A673 (cell line): ENCODE measurements at regions not wholly inside any gene's neighbourhood (a gene's known extent, or its start where the extent isn't known, plus 50 kb on each side); places are given as distances from the start of the nearest gene placed in this dataset.
A peak's percentile ranks its signal among the peaks of the same experiment; 100 is the strongest.

ENCODE experiments used
- BruUV-seq: library from RNA; stranded (reverse); fragments of 400-500 nt; replicated peaks from 2 replicates; lab custom pipeline; 2021; lab: Mats Ljungman, UMichigan
- CTCF ChIA-PET: fragments of 300-600 bp; sonication (Branson Sonifier 250); formaldehyde crosslinking; loops from one replicate; lab custom pipeline; 2022; ENCODE audit warnings: antibody characterized with exemption; lab: Charles Lee
- POLR2A ChIA-PET: fragments of 300-600 bp; sonication (Branson Sonifier 250); formaldehyde crosslinking; loops from one replicate; lab custom pipeline; 2022; ENCODE audit warnings: antibody characterized with exemption; ENCODE audit not compliant: low non-redundant PET; lab: Charles Lee
- DNase-seq: peaks from one replicate; pipeline ENCODE4 v3.0.0-alpha.2; 2015; ENCODE audit warnings: low spot score
- H3K27ac ChIP-seq: fragments of 200-600 bp; sonication (generic); 2 replicates; pipeline ENCODE4 v1.5.1; 2016; ENCODE audit warnings: mixed run types, low read depth, mild to moderate bottlenecking, mixed read lengths, antibody characterized with exemption, low read length; ENCODE audit not compliant: poor library complexity, severe bottlenecking
- H3K27me3 ChIP-seq: fragments of 200-600 bp; sonication (generic); replicated peaks from 2 replicates; pipeline ENCODE4 v1.6.1; 2017; ENCODE audit warnings: mixed run types, low read depth, mild to moderate bottlenecking, mixed read lengths, antibody characterized with exemption, low read length; ENCODE audit not compliant: insufficient read depth, poor library complexity
- H3K36me3 ChIP-seq: fragments of 200-600 bp; sonication (generic); 2 replicates; pipeline ENCODE4 v1.6.1; 2016; ENCODE audit warnings: mixed run types, mild to moderate bottlenecking, mixed read lengths, antibody characterized with exemption, low read length; ENCODE audit not compliant: insufficient read depth, poor library complexity, severe bottlenecking
- H3K4me1 ChIP-seq: fragments of 200-600 bp; sonication (generic); 2 replicates; pipeline ENCODE4 v1.6.1; 2017; ENCODE audit warnings: mixed run types, mild to moderate bottlenecking, mixed read lengths, antibody characterized with exemption, low read length; ENCODE audit not compliant: insufficient read depth, poor library complexity, severe bottlenecking
- H3K4me3 ChIP-seq: fragments of 200-600 bp; sonication (generic); 2 replicates; pipeline ENCODE4 v1.5.1; 2016; ENCODE audit warnings: low read depth, mixed run types, mild to moderate bottlenecking, mixed read lengths, low read length; ENCODE audit not compliant: poor library complexity, severe bottlenecking
- H3K9me3 ChIP-seq: fragments of 200-600 bp; sonication (generic); 2 replicates; pipeline ENCODE4 v1.6.1; 2016; ENCODE audit warnings: mixed run types, low read depth, mild to moderate bottlenecking, mixed read lengths, antibody characterized with exemption, low read length; ENCODE audit not compliant: poor library complexity, severe bottlenecking
- EZH2 ChIP-seq: fragments of 200-600 bp; sonication (generic); IDR thresholded peaks from 2 replicates; pipeline ENCODE4 v1.6.1; 2017; ENCODE audit warnings: borderline replicate concordance, low read depth, mild to moderate bottlenecking, mixed read lengths, antibody characterized with exemption, low read length; ENCODE audit not compliant: poor library complexity, severe bottlenecking
- intact Hi-C: fragments of 100-400 bp; cut with micrococcal nuclease; formaldehyde crosslinking; loops from one replicate; pipeline ENCODE4 v1.10.0; 2022; ENCODE audit not compliant: unreplicated experiment
- TF ChIP-seq, protein P1 (sequence below): fragments of 300-800, 200-600 bp; sonication (generic); conservative IDR thresholded peaks from 2 replicates; pipeline ENCODE4 v1.5.1; 2017; ENCODE audit warnings: low read depth, mild to moderate bottlenecking, antibody characterized with exemption, low read length, moderate library complexity, mixed read lengths

DNA sequence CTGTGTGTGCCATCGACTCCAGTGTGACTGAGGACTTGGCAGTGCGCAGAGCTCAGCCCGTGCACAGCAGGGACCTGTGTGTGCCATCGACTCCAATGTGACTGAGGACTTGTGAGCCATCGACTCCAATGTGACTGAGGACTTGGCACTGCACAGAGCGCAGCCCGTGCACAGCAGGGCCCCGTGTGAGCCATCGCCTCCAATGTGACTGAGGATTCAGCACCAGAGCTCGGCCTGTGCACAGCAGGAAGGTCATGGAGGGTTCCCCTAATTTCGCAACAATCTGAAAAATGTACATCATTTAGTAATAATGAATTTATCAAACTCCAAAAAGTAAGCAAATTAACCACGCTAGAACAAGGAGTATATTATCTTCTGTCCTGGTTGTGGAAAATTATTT is 348.3 kb upstream of the B3GAT1 start:
- no peaks in the 10 kb centered on the region for H3K4me1 ChIP-seq
- no peak overlapping the region for H3K4me3 ChIP-seq
- POLR2A ChIA-PET = no interaction called here
- CTCF ChIA-PET = no interaction called here
- no peak overlapping the region for H3K27ac ChIP-seq
- BruUV-seq = no TSS peak
- H3K9me3 ChIP-seq = no peaks in the 10 kb centered on the region
- intact Hi-C loops = no loop called here
- no peaks in the 10 kb centered on the region for H3K27me3 ChIP-seq
- TF ChIP-seq, protein P1, sequence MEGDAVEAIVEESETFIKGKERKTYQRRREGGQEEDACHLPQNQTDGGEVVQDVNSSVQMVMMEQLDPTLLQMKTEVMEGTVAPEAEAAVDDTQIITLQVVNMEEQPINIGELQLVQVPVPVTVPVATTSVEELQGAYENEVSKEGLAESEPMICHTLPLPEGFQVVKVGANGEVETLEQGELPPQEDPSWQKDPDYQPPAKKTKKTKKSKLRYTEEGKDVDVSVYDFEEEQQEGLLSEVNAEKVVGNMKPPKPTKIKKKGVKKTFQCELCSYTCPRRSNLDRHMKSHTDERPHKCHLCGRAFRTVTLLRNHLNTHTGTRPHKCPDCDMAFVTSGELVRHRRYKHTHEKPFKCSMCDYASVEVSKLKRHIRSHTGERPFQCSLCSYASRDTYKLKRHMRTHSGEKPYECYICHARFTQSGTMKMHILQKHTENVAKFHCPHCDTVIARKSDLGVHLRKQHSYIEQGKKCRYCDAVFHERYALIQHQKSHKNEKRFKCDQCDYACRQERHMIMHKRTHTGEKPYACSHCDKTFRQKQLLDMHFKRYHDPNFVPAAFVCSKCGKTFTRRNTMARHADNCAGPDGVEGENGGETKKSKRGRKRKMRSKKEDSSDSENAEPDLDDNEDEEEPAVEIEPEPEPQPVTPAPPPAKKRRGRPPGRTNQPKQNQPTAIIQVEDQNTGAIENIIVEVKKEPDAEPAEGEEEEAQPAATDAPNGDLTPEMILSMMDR = no peak
- no peak for TF ChIP-seq EZH2
- peak; percentile 23 for DNase-seq
- no peaks in the 10 kb centered on the region for H3K36me3 ChIP-seq

DNA sequence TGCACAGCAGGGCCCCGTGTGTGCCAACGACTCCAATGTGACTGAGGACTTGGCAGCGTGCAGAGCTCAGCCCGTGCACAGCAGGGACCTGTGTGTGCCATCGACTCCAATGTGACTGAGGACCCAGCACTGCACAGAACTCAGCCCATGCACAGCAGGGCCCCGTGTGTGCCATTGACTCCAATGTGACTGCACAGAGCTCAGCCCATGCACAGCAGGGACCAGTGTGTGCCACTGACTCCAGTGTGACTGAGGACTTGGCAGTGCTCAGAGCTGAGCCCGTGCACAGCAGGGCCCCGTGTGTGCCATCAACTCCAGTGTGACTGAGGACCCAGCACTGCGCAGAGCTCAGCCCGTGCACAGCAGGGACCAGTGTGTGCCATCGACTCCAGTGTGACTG is 347.8 kb upstream of the B3GAT1 start:
- ChIA-PET POLR2A (no interaction called here), CTCF (no interaction called here)
- Histone ChIP-seq H3K27ac (no peak overlapping the region), H3K4me3 (no peak overlapping the region), H3K36me3 (no peaks in the 10 kb centered on the region), H3K27me3 (no peaks in the 10 kb centered on the region), H3K9me3 (no peaks in the 10 kb centered on the region), H3K4me1 (no peaks in the 10 kb centered on the region)
- TF ChIP-seq, protein P1 = no peak
- no peak for TF ChIP-seq EZH2
- no TSS peak for BruUV-seq
- intact Hi-C loops = no loop called here
- DNase-seq = no peak

DNA sequence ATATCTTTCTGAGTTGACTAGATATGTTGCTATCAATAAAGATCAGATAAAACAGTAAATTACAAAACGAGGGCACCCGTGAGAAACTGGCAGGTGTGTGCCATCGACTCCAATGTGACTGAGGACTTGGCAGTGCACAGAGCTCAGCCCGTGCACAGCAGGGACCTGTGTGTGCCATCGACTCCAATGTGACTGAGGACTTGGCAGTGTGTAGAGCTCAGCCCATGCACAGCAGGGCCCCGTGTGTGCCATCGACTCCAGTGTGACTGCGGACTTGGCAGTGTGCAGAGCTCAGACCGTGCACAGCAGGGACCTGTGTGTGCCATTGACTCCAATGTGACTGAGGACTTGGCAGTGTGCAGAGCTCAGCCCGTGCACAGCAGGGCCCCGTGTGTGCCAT is 347.2 kb upstream of the B3GAT1 start:
- Histone ChIP-seq H3K27me3 (no peaks in the 10 kb centered on the region), H3K36me3 (no peaks in the 10 kb centered on the region), H3K27ac (no peak overlapping the region), H3K4me3 (no peak overlapping the region), H3K4me1 (no peaks in the 10 kb centered on the region), H3K9me3 (no peaks in the 10 kb centered on the region)
- BruUV-seq = no TSS peak
- ChIA-PET POLR2A (no interaction called here), CTCF (no interaction called here)
- TF ChIP-seq, protein P1 = no peak
- TF ChIP-seq EZH2 = no peak
- intact Hi-C loops = no loop called here
- no peak for DNase-seq
